Endothelial cell of umbilical vein (primary cell): ENCODE measurements at regions not wholly inside any gene's neighbourhood (a gene's known extent, or its start where the extent isn't known, plus 50 kb on each side); places are given as distances from the start of the nearest gene placed in this dataset.

ENCODE experiments used
- BruUV-seq: library from RNA; stranded (reverse); fragments of 400-500 nt; replicated peaks from 2 replicates; lab custom pipeline; 2021; lab: Mats Ljungman, UMichigan
- CTCF ChIA-PET: fragments of 300-600, 350-600 bp; sonication (Branson Sonifier 250); formaldehyde crosslinking; loops from one replicate; lab custom pipeline; 2021; ENCODE audit warnings: antibody characterized with exemption, inconsistent platforms; lab: Charles Lee
- POLR2A ChIA-PET: fragments of 300-600, 350-600 bp; sonication (Branson Sonifier 250); formaldehyde crosslinking; loops from one replicate; lab custom pipeline; 2021; ENCODE audit warnings: antibody characterized with exemption, inconsistent platforms; lab: Charles Lee
- DNase-seq: peaks from one replicate; pipeline ENCODE4 v3.0.0-alpha.2; 2011; ENCODE audit warnings: low read depth, low spot score
- FAIRE-seq: peaks from 2 replicates; lab custom pipeline; 2011; peaks lifted over from hg19 to GRCh38; lab: Jason Lieb, UNC
- H2AFZ ChIP-seq: 2 replicates; pipeline ENCODE4 v1.6.0; 2012; ENCODE audit warnings: low read depth, low read length, control low read depth, inconsistent platforms
- H3K27ac ChIP-seq: 2 replicates; pipeline ENCODE4 v1.5.1; 2011; ENCODE audit warnings: low read depth, mild to moderate bottlenecking, control low read depth, low read length, moderate library complexity; ENCODE audit not compliant: insufficient read depth
- H3K27me3 ChIP-seq, 2 experiments: 2 replicates each; pipeline versions ENCODE4 v1.6.0 to v1.6.1; 2011; ENCODE audit warnings: low read length in 2 of 2, mixed read lengths in 1 of 2; ENCODE audit not compliant: control insufficient read depth in 2 of 2, insufficient read depth in 2 of 2
- H3K36me3 ChIP-seq, 2 experiments: 2 replicates in 1 of 2; 3 replicates in 1 of 2; pipeline ENCODE4 v1.5.1; 2011; ENCODE audit warnings: low read length in 2 of 2, mild to moderate bottlenecking in 1 of 2, moderate library complexity in 1 of 2; ENCODE audit not compliant: control insufficient read depth in 2 of 2, insufficient read depth in 2 of 2; ENCODE audit errors: extremely low read depth in 1 of 2
- H3K4me1 ChIP-seq: 3 replicates; pipeline ENCODE4 v1.5.1; 2011; ENCODE audit warnings: mild to moderate bottlenecking, low read length; ENCODE audit not compliant: control insufficient read depth, insufficient read depth; ENCODE audit errors: extremely low read depth
- H3K4me2 ChIP-seq: 2 replicates; pipeline ENCODE4 v1.6.1; 2011; ENCODE audit warnings: low read length, control low read depth, mixed read lengths; ENCODE audit not compliant: insufficient read depth
- H3K4me3 ChIP-seq, 3 experiments: fragments of 200-600 bp in 1 of 3; sonication (generic), shearing (Covaris generic) in 1 of 3; replicated peaks in 1 of 3; 2 replicates each; pipeline ENCODE4 v1.5.1; 2011 to 2016; ENCODE audit warnings: control low read depth in 3 of 3, low read length in 3 of 3, mild to moderate bottlenecking in 2 of 3, inconsistent platforms in 1 of 3, low read depth in 1 of 3, moderate library complexity in 1 of 3; ENCODE audit not compliant: insufficient read depth in 1 of 3
- H3K79me2 ChIP-seq: 2 replicates; pipeline ENCODE4 v1.6.0; 2012; ENCODE audit warnings: low read length, inconsistent platforms; ENCODE audit not compliant: control insufficient read depth, insufficient read depth
- H3K9ac ChIP-seq: replicated peaks from 2 replicates; pipeline ENCODE3; 2011; ENCODE audit warnings: low read length, control low read depth; ENCODE audit not compliant: insufficient read depth; ENCODE audit errors: extremely low read depth
- H3K9me1 ChIP-seq: replicated peaks from 3 replicates; pipeline ENCODE4 v1.6.0; 2011; ENCODE audit warnings: mild to moderate bottlenecking, low read length; ENCODE audit not compliant: control insufficient read depth, insufficient read depth; ENCODE audit errors: extremely low read depth
- H3K9me3 ChIP-seq: replicated peaks from 2 replicates; pipeline ENCODE4 v1.5.1; 2012; ENCODE audit warnings: low read length, inconsistent platforms; ENCODE audit not compliant: control insufficient read depth, insufficient read depth
- H4K20me1 ChIP-seq: replicated peaks from 2 replicates; pipeline ENCODE3; 2011; ENCODE audit warnings: mild to moderate bottlenecking, low read length; ENCODE audit not compliant: control insufficient read depth, insufficient read depth; ENCODE audit errors: extremely low read depth
- CTCF ChIP-seq, 2 donors: IDR thresholded peaks; 1 replicate in 1 of 2; 2 replicates in 1 of 2; pipeline ENCODE4 v1.5.1; 2011; ENCODE audit warnings: low read length in 2 of 2, mild to moderate bottlenecking in 2 of 2, moderate library complexity in 2 of 2, control low read depth in 1 of 2, inconsistent platforms in 1 of 2, low read depth in 1 of 2; ENCODE audit not compliant: insufficient read depth in 1 of 2; ENCODE audit errors: extremely low read depth in 1 of 2
- EZH2 ChIP-seq: IDR thresholded peaks from 2 replicates; pipeline ENCODE4 v1.6.1; 2012; ENCODE audit warnings: borderline replicate concordance, low read depth, mild to moderate bottlenecking, moderate library complexity, low read length, inconsistent platforms; ENCODE audit not compliant: severe bottlenecking
- FOS ChIP-seq: IDR thresholded peaks from 2 replicates; pipeline ENCODE4 v1.6.1; 2011; ENCODE audit warnings: mild to moderate bottlenecking, low read length, moderate library complexity, borderline replicate concordance; ENCODE audit not compliant: insufficient read depth
- GATA2 ChIP-seq: IDR thresholded peaks from 2 replicates; pipeline ENCODE4 v1.7.0; 2011; ENCODE audit warnings: low read depth, mild to moderate bottlenecking, moderate library complexity, mixed read lengths, low read length; ENCODE audit not compliant: insufficient read length, insufficient read depth
- JUN ChIP-seq: IDR thresholded peaks from 2 replicates; pipeline ENCODE4 v1.6.1; 2011; ENCODE audit warnings: borderline replicate concordance, low read depth; ENCODE audit not compliant: insufficient read length, insufficient read depth
- MAX ChIP-seq: IDR thresholded peaks from 2 replicates; pipeline ENCODE4 v1.6.1; 2011; ENCODE audit not compliant: insufficient read depth, insufficient read length
- MYC ChIP-seq: IDR thresholded peaks from one replicate; pipeline ENCODE4 v1.6.1; 2011; ENCODE audit warnings: mild to moderate bottlenecking, low read depth, low read length
- POLR2A ChIP-seq: IDR thresholded peaks from 2 replicates; pipeline ENCODE4 v1.6.1; 2012; ENCODE audit warnings: low read depth, mild to moderate bottlenecking, control low read depth, low read length
- POLR2AphosphoS5 ChIP-seq: IDR thresholded peaks from 2 replicates; pipeline ENCODE4 v1.6.1; 2012; ENCODE audit warnings: low read depth, mild to moderate bottlenecking, control low read depth, low read length, moderate library complexity; ENCODE audit not compliant: insufficient read depth
- dilution Hi-C: fragments of 300-500 bp; cut with MboI; formaldehyde crosslinking; loops from one replicate; pipeline ENCODE4 v1.15.0; 2019; ENCODE audit warnings: low sequenced_read_pairs; ENCODE audit not compliant: extremely low pct_ligation_motif_present
- intact Hi-C: fragments of 100-400 bp; cut with micrococcal nuclease; formaldehyde crosslinking; loops from one replicate; pipeline ENCODE4 v1.10.0; 2022

GRCh38 chr1:173114346-173114745, 63.6 kb upstream of the TNFSF18 start:
- no peaks in the 10 kb centered on the region for H3K9me3 ChIP-seq
- peaks cover 35% of the 10 kb centered on the region for H3K4me1 ChIP-seq
- dilution Hi-C loops, result no loop called here
- ChIA-PET POLR2A (no interaction called here), CTCF (interaction anchor here (1.4 kb wide), 1 partner anchor 91 kb away, joined by 3 read pairs; no protein-coding TSS in a partner anchor)
- intact Hi-C loops, result loop anchor here (5.0 kb wide), 1 partner anchor 78 kb away; no protein-coding TSS in a partner anchor
- no TSS peak for BruUV-seq
- no peak overlapping the region for H3K9ac ChIP-seq
- H3K27me3 ChIP-seq, result no peaks in the 10 kb centered on the region
- H3K36me3 ChIP-seq, result no peaks in the 10 kb centered on the region
- H4K20me1 ChIP-seq, result no peaks in the 10 kb centered on the region
- FAIRE-seq, result no peak
- peak; percentile 38 for DNase-seq
- no peak for TF ChIP-seq FOS
- no peak for TF ChIP-seq CTCF (IDR thresholded peaks at IDR 0.05; ENCODE audit: extremely low read depth in 1 of 2, insufficient read depth in 1 of 2, low read depth in 1 of 2, low read length in 2 of 2)
- TF ChIP-seq POLR2AphosphoS5, result no peak
- no peaks in the 10 kb centered on the region for H3K9me1 ChIP-seq
- no peak overlapping the region for H3K27ac ChIP-seq
- no peak overlapping the region for H3K4me2 ChIP-seq
- no peak overlapping the region for H3K4me3 ChIP-seq
- no peaks in the 10 kb centered on the region for H3K79me2 ChIP-seq
- H2AFZ ChIP-seq, result no peak overlapping the region

GRCh38 chr1:173113015-173113741, 62.4 kb upstream of the TNFSF18 start:
- Histone ChIP-seq H3K9me3 (peaks cover 2% of the 10 kb centered on the region), H3K27ac (peak overlapping the region; percentile 57), H3K4me3 (no peak overlapping the region), H3K4me2 (peak overlapping the region; percentile 34), H3K27me3 (no peaks in the 10 kb centered on the region), H3K9me1 (no peaks in the 10 kb centered on the region), H2AFZ (peak overlapping the region; percentile 29), H3K4me1 (peaks cover 35% of the 10 kb centered on the region), H3K36me3 (no peaks in the 10 kb centered on the region), H4K20me1 (no peaks in the 10 kb centered on the region), H3K9ac (no peak overlapping the region), H3K79me2 (no peaks in the 10 kb centered on the region)
- no peak for TF ChIP-seq POLR2A
- peak; percentile 24 for TF ChIP-seq POLR2AphosphoS5
- TF ChIP-seq MYC, result no peak
- no peak for TF ChIP-seq CTCF (IDR thresholded peaks at IDR 0.05; ENCODE audit: extremely low read depth in 1 of 2, insufficient read depth in 1 of 2, low read depth in 1 of 2, low read length in 2 of 2)
- TF ChIP-seq EZH2, result no peak
- peak; percentile 89 for TF ChIP-seq FOS
- no peak for TF ChIP-seq MAX
- peak; percentile 31 for TF ChIP-seq JUN
- TF ChIP-seq GATA2, result peak; percentile 23
- intact Hi-C loops, result loop anchor here (2.0 to 5.0 kb wide), 2 partner anchors 79 to 286 kb away; no protein-coding TSS in a partner anchor
- ChIA-PET CTCF (interaction anchor here (0.8 to 1.4 kb wide), 3 partner anchors 10 to 287 kb away, joined by 3 read pairs; no protein-coding TSS in a partner anchor), POLR2A (no interaction called here)
- BruUV-seq, result no TSS peak
- DNase-seq (peak; percentile 61), FAIRE-seq (peak; percentile 79)
- dilution Hi-C loops, result no loop called here
